OCI-LY7 (cell line): ENCODE measurements at regions not wholly inside any gene's neighbourhood (a gene's known extent, or its start where the extent isn't known, plus 50 kb on each side); places are given as distances from the start of the nearest gene placed in this dataset.

Source experiments
- BruUV-seq: library from RNA; stranded (reverse); fragments of 400-500 nt; replicated peaks from 2 replicates; lab custom pipeline; 2021; lab: Mats Ljungman, UMichigan
- CTCF ChIA-PET: fragments of 300-600 bp; sonication (Branson Sonifier 250); formaldehyde crosslinking; loops from one replicate; lab custom pipeline; 2022; ENCODE audit warnings: antibody characterized with exemption; ENCODE audit not compliant: unreplicated experiment; lab: Charles Lee
- POLR2A ChIA-PET: fragments of 300-600 bp; sonication (Branson Sonifier 250); formaldehyde crosslinking; loops from one replicate; lab custom pipeline; 2022; ENCODE audit warnings: antibody characterized with exemption; lab: Charles Lee
- DNase-seq: peaks from one replicate; pipeline ENCODE4 v3.0.0-alpha.2; 2015; ENCODE audit warnings: low spot score
- H2AFZ ChIP-seq: fragments of 200-600 bp; sonication (generic), shearing (Covaris generic); 2 replicates; pipeline ENCODE4 v1.6.1; 2014; ENCODE audit warnings: mild to moderate bottlenecking, antibody characterized with exemption, low read length, moderate library complexity
- H3K27ac ChIP-seq: fragments of 200-600 bp; sonication (generic); 2 replicates; pipeline ENCODE4 v1.5.1; 2014; ENCODE audit warnings: mixed run types, low read depth, mild to moderate bottlenecking, moderate library complexity, low read length, inconsistent platforms; ENCODE audit not compliant: poor library complexity, severe bottlenecking
- H3K36me3 ChIP-seq: fragments of 200-600 bp; sonication (generic); 2 replicates; pipeline ENCODE4 v1.6.1; 2014; ENCODE audit warnings: mild to moderate bottlenecking, antibody characterized with exemption, low read length, moderate library complexity, mixed read lengths; ENCODE audit not compliant: insufficient read depth
- H3K4me1 ChIP-seq: fragments of 200-600 bp; sonication (generic); 2 replicates; pipeline ENCODE4 v1.5.1; 2014; ENCODE audit warnings: mild to moderate bottlenecking, low read length; ENCODE audit not compliant: insufficient read depth, poor library complexity, severe bottlenecking
- H3K4me2 ChIP-seq: fragments of 200-600 bp; sonication (generic); 2 replicates; pipeline ENCODE4 v1.6.1; 2014; ENCODE audit warnings: mild to moderate bottlenecking, low read length
- H3K4me3 ChIP-seq: fragments of 200-600 bp; sonication (generic); 2 replicates; pipeline ENCODE4 v1.5.1; 2014; ENCODE audit warnings: mild to moderate bottlenecking, low read depth, low read length; ENCODE audit not compliant: poor library complexity, severe bottlenecking
- H3K79me2 ChIP-seq: fragments of 200-600 bp; sonication (generic); 2 replicates; pipeline ENCODE4 v1.6.1; 2016; ENCODE audit warnings: low read depth, mild to moderate bottlenecking, low read length, moderate library complexity, mixed read lengths; ENCODE audit not compliant: insufficient read depth
- H3K9me2 ChIP-seq: fragments of 200-600 bp; sonication (generic); 2 replicates; pipeline ENCODE4 v1.6.1; 2016; ENCODE audit warnings: mild to moderate bottlenecking, low read length, mixed read lengths; ENCODE audit not compliant: insufficient read depth
- H3K9me3 ChIP-seq: fragments of 200-600 bp; sonication (generic); 2 replicates; pipeline ENCODE4 v1.6.1; 2014; ENCODE audit warnings: mild to moderate bottlenecking, mixed run types, low read length, mixed read lengths
- H4K20me1 ChIP-seq: fragments of 200-600 bp; sonication (generic); 2 replicates; pipeline ENCODE4 v1.6.1; 2014; ENCODE audit warnings: mild to moderate bottlenecking, antibody characterized with exemption, low read length, moderate library complexity, mixed read lengths; ENCODE audit not compliant: insufficient read depth
- CTCF ChIP-seq: fragments of 200-600 bp; sonication (generic); conservative IDR thresholded peaks from 2 replicates; pipeline ENCODE4 v1.5.1; 2014; ENCODE audit warnings: mild to moderate bottlenecking, antibody characterized with exemption, low read length, moderate library complexity, mixed read lengths
- EZH2phosphoT487 ChIP-seq: fragments of 200-600 bp; sonication (generic); IDR thresholded peaks from 2 replicates; pipeline ENCODE4 v1.6.1; 2018; ENCODE audit warnings: low read depth, borderline replicate concordance, mild to moderate bottlenecking, mixed run types, antibody characterized with exemption, low read length, moderate library complexity, mixed read lengths
- intact Hi-C: fragments of 100-400 bp; cut with micrococcal nuclease; formaldehyde crosslinking; loops from one replicate; pipeline ENCODE4 v1.10.0; 2022; ENCODE audit not compliant: unreplicated experiment

DNA sequence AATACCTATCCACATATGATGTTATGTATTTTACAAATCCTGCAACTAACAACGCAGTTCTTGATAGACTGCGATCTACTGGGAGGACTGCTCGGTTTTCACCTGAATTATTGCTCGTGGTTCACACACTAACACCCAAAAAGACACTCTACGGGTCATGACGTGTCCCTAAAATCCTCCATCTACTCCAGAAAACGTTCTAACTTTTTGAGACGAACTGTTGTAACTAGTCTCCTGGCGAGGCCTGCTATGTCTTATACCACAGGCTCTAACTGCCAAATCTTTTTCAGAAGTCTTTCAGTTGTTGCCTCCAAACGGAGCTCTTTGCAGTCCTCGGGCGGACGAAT lies 108.2 kb downstream of the KCNRG start:
- H3K4me1 ChIP-seq, result peaks cover 59% of the 10 kb centered on the region
- ChIA-PET CTCF (interaction anchor here (0.7 to 1.4 kb wide), 2 partner anchors 16 to 38 kb away, joined by 3 to 4 read pairs; no protein-coding TSS in a partner anchor), POLR2A (interaction anchor here (0.9 to 8.3 kb wide), 2 partner anchors 41 to 126 kb away, joined by 3 to 94 read pairs; no protein-coding TSS in a partner anchor)
- peaks cover 42% of the 10 kb centered on the region; the same call in 1 of the 2 replicates for H3K79me2 ChIP-seq
- TF ChIP-seq EZH2phosphoT487, result no peak
- no peak for TF ChIP-seq CTCF
- peak overlapping the region; percentile 56 for H3K27ac ChIP-seq
- no TSS peak for BruUV-seq
- no peaks in the 10 kb centered on the region for H3K9me2 ChIP-seq
- H3K4me2 ChIP-seq, result peak overlapping the region; percentile 89
- intact Hi-C loops, result loop anchor here (5.0 kb wide), 2 partner anchors 146 to 679 kb away; no protein-coding TSS in a partner anchor
- DNase-seq, result peak; percentile 57
- H2AFZ ChIP-seq, result peak overlapping the region; percentile 5; the same call in 1 of the 2 replicates
- no peaks in the 10 kb centered on the region for H3K36me3 ChIP-seq
- H3K4me3 ChIP-seq, result peak overlapping the region; percentile 81
- peaks cover 15% of the 10 kb centered on the region; the same call in 1 of the 2 replicates for H4K20me1 ChIP-seq
- H3K9me3 ChIP-seq, result no peaks in the 10 kb centered on the region

DNA sequence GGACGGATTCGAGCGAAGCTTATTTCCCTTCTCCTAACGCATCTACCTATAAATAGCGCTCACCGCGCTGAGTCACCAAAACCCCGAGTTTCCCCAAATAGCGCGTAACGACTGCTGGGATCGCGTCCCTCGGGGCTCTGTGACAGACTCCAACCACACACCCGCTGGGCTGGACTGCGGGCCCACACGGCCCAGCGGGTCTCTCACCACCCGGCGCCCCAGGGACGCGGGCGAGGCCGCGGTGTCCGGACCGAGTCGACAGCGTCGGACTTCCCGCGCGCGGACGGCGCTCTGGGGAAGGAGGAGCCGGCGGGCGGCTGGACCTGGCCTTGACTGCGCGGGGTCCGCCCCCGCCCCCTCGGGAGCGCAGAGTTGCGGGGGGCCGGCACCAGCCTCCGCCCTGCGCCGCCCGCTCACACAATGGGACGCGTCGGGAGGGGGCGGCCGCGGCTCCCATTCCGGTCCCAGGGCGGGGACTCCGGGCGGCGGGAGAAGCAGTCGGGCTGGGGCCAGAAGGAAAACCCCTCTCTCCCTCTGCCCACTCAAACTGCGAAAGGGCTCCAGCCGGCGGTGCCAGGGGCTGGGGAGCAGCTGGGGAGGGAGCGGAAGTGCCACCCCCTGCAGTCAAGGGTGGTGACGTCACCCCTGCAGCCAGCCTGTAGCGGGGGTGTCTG lies 108.8 kb downstream of the KCNRG start:
- H3K36me3 ChIP-seq, result no peaks in the 10 kb centered on the region
- no peak for DNase-seq
- BruUV-seq, result no TSS peak
- intact Hi-C loops, result loop anchor here (1.0 to 5.0 kb wide), 5 partner anchors 127 to 788 kb away; partner anchors contain the start of gene TRIM13
- H3K4me3 ChIP-seq, result peak overlapping the region; percentile 81
- ChIA-PET POLR2A (interaction anchor here (0.6 to 8.3 kb wide), 13 partner anchors 9 to 785 kb away, joined by 3 to 94 read pairs (median 3); no protein-coding TSS in a partner anchor), CTCF (interaction anchor here (0.5 to 1.7 kb wide), 4 partner anchors 17 to 127 kb away, joined by 3 to 4 read pairs (median 4); no protein-coding TSS in a partner anchor)
- H4K20me1 ChIP-seq, result peaks cover 15% of the 10 kb centered on the region; the same call in 1 of the 2 replicates
- TF ChIP-seq CTCF (no peak), EZH2phosphoT487 (no peak)
- no peaks in the 10 kb centered on the region for H3K9me2 ChIP-seq
- H3K9me3 ChIP-seq, result no peaks in the 10 kb centered on the region
- peaks cover 64% of the 10 kb centered on the region for H3K4me1 ChIP-seq
- peak overlapping the region; percentile 89 for H3K4me2 ChIP-seq
- H3K27ac ChIP-seq, result peak overlapping the region; percentile 56
- H2AFZ ChIP-seq, result peak overlapping the region; percentile 5; the same call in 1 of the 2 replicates
- peaks cover 42% of the 10 kb centered on the region; the same call in 1 of the 2 replicates for H3K79me2 ChIP-seq
